Mesenchymal stem cell (in vitro differentiated cells and primary cell): ENCODE measurements at regions not wholly inside any gene's neighbourhood (a gene's known extent, or its start where the extent isn't known, plus 50 kb on each side); places are given as distances from the start of the nearest gene placed in this dataset.
A peak's percentile ranks its signal among the peaks of the same experiment; 100 is the strongest.

ENCODE experiments used
- DNase-seq: peaks from one replicate; pipeline ENCODE4 v3.0.0-alpha.2; 2013
- H2AFZ ChIP-seq: one replicate; pipeline ENCODE4 v1.6.1; 2013; ENCODE audit warnings: low read depth, mild to moderate bottlenecking, control low read depth, inconsistent platforms, low read length, moderate library complexity
- H2AK5ac ChIP-seq: 2 replicates; pipeline ENCODE4 v1.6.1; 2013; ENCODE audit warnings: low read length, moderate library complexity, mild to moderate bottlenecking, inconsistent platforms; ENCODE audit not compliant: severe bottlenecking
- H2BK120ac ChIP-seq: one replicate; pipeline ENCODE4 v1.6.1; 2013; ENCODE audit warnings: low read depth, mild to moderate bottlenecking, inconsistent platforms, low read length, moderate library complexity
- H2BK12ac ChIP-seq, 2 experiments: one replicate each; pipeline ENCODE4 v1.6.1; 2013; ENCODE audit warnings: inconsistent platforms in 2 of 2, low read length in 2 of 2, mild to moderate bottlenecking in 2 of 2, moderate library complexity in 2 of 2, control low read depth in 1 of 2
- H2BK15ac ChIP-seq: one replicate; pipeline ENCODE4 v1.6.1; 2013; ENCODE audit warnings: mild to moderate bottlenecking, low read depth, inconsistent platforms; ENCODE audit not compliant: poor library complexity, severe bottlenecking
- H2BK5ac ChIP-seq: 2 replicates; pipeline ENCODE4 v1.6.1; 2013; ENCODE audit warnings: low read depth, mild to moderate bottlenecking, low read length, control low read depth, inconsistent platforms; ENCODE audit not compliant: poor library complexity, severe bottlenecking
- H3K14ac ChIP-seq, 2 experiments: one replicate each; pipeline ENCODE4 v1.6.1; 2013; ENCODE audit warnings: inconsistent platforms in 2 of 2, low read length in 2 of 2, control low read depth in 1 of 2, mild to moderate bottlenecking in 1 of 2, moderate library complexity in 1 of 2
- H3K18ac ChIP-seq, 2 experiments: one replicate each; pipeline ENCODE4 v1.6.1; 2013; ENCODE audit warnings: inconsistent platforms in 2 of 2, low read length in 2 of 2, control low read depth in 1 of 2, low read depth in 1 of 2, mild to moderate bottlenecking in 1 of 2
- H3K23ac ChIP-seq, 2 experiments: one replicate each; pipeline ENCODE4 v1.6.1; 2013; ENCODE audit warnings: inconsistent platforms in 2 of 2, low read length in 2 of 2, mild to moderate bottlenecking in 2 of 2, moderate library complexity in 2 of 2, control low read depth in 1 of 2
- H3K27ac ChIP-seq: 2 replicates; pipeline ENCODE4 v1.5.1; 2013; ENCODE audit warnings: mild to moderate bottlenecking, moderate library complexity, low read length, control low read depth, inconsistent platforms; ENCODE audit not compliant: poor library complexity, severe bottlenecking
- H3K27me3 ChIP-seq, 2 experiments: 2 replicates each; pipeline versions ENCODE4 v1.6.1 to v1.7.0; 2013; ENCODE audit warnings: low read length in 2 of 2, mild to moderate bottlenecking in 2 of 2, moderate library complexity in 2 of 2, control low read depth in 1 of 2, inconsistent platforms in 1 of 2; ENCODE audit not compliant: control insufficient read depth in 1 of 2, insufficient read depth in 1 of 2
- H3K36me3 ChIP-seq, 2 experiments: 2 replicates each; pipeline versions ENCODE4 v1.6.1 to v1.7.0; 2013; ENCODE audit warnings: low read length in 2 of 2, control low read depth in 1 of 2, inconsistent platforms in 1 of 2, low read depth in 1 of 2, mild to moderate bottlenecking in 1 of 2; ENCODE audit not compliant: insufficient read depth in 2 of 2, control insufficient read depth in 1 of 2
- H3K4ac ChIP-seq, 2 experiments: one replicate each; pipeline ENCODE4 v1.6.1; 2013; ENCODE audit warnings: inconsistent platforms in 2 of 2, low read length in 2 of 2, mild to moderate bottlenecking in 2 of 2, moderate library complexity in 2 of 2, control low read depth in 1 of 2, low read depth in 1 of 2
- H3K4me1 ChIP-seq: 2 replicates; pipeline ENCODE4 v1.6.1; 2013; ENCODE audit warnings: low read depth, low read length, control low read depth; ENCODE audit not compliant: control insufficient read depth, insufficient read depth
- H3K4me2 ChIP-seq: 2 replicates; pipeline ENCODE4 v1.6.1; 2013; ENCODE audit warnings: low read length, mild to moderate bottlenecking, inconsistent platforms; ENCODE audit not compliant: poor library complexity, severe bottlenecking
- H3K4me3 ChIP-seq, 2 experiments: 2 replicates each; pipeline versions ENCODE4 v1.5.1 to v1.7.0; 2013; ENCODE audit warnings: low read length in 2 of 2, mild to moderate bottlenecking in 2 of 2, control low read depth in 1 of 2, low read depth in 1 of 2; ENCODE audit not compliant: insufficient read depth in 1 of 2
- H3K79me1 ChIP-seq: replicated peaks from 2 replicates; pipeline ENCODE4 v1.6.1; 2013; ENCODE audit warnings: mild to moderate bottlenecking, control low read depth, low read length, inconsistent platforms; ENCODE audit not compliant: poor library complexity, severe bottlenecking
- H3K9ac ChIP-seq: 2 replicates; pipeline ENCODE4 v1.7.0; 2013; ENCODE audit warnings: mild to moderate bottlenecking, low read length, moderate library complexity
- H3K9me3 ChIP-seq: 2 replicates; pipeline ENCODE4 v1.7.0; 2013; ENCODE audit warnings: mild to moderate bottlenecking, low read length; ENCODE audit not compliant: control insufficient read depth
- H4K8ac ChIP-seq: one replicate; pipeline ENCODE4 v1.6.1; 2013; ENCODE audit warnings: inconsistent platforms, mild to moderate bottlenecking, low read length, moderate library complexity
- H4K91ac ChIP-seq: one replicate; pipeline ENCODE4 v1.6.1; 2013; ENCODE audit warnings: mild to moderate bottlenecking, low read length, inconsistent platforms
- WGBS: methylation state at CpG from one replicate; pipeline ENCODE4 v1.1.7; 2013; ENCODE audit warnings: mixed read lengths; 5-methylcytosine and 5-hydroxymethylcytosine counted together

DNA sequence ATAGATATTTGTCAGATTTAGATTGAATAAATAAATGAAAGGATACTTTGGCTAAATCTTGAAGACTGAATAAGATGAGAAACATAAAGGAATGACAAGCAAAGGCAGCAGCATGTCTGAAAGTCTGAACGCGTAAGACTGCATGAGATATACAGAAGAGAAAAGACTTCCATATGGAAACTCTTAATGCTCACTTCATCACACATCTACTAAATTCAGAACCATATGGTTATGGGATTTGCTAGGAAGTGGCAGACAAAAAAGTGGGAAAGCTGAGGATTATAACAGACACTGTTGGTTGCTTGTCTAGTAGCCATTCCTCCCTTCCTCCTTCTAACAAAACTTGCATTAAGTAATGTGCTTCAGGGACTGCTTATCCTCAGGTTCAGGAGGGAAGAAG, 446.7 kb downstream of the KCTD12 start:
- Histone ChIP-seq H4K8ac (no peak overlapping the region), H2BK15ac (no peak overlapping the region), H3K79me1 (no peaks in the 10 kb centered on the region), H2AFZ (no peak overlapping the region), H3K4ac (no peak overlapping the region), H3K27me3 (no peaks in the 10 kb centered on the region), H3K9ac (no peak overlapping the region), H3K23ac (no peak overlapping the region), H2BK120ac (no peak overlapping the region), H2BK5ac (no peak overlapping the region), H3K27ac (no peak overlapping the region), H3K18ac (no peak overlapping the region), H3K9me3 (peaks cover 4% of the 10 kb centered on the region), H3K4me3 (no peak overlapping the region), H3K14ac (no peak overlapping the region), H4K91ac (no peak overlapping the region), H2BK12ac (no peak overlapping the region), H3K4me1 (no peaks in the 10 kb centered on the region), H3K4me2 (no peak overlapping the region), H3K36me3 (no peaks in the 10 kb centered on the region), H2AK5ac (no peak overlapping the region)
- no peak for DNase-seq
- no CpG with 5 or more reads among the region's 2 CpGs for WGBS

DNA sequence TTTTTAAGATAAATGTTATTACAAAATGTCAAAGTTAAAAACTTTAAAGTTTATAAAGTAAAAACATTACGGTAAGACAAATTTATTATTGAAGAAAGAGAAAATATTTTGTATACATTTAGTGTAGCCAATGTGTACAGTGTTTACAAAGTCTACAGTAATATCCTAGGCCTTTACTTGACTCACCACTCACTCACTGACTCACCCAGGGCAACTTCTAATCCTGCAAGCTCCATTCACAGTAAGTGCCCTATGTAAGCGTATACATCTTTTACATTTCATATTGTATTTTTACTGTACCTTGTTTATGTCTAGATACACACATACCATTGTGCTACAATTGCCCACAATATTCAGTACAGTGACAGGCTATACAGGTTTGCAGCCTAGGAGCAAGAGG, 448.2 kb downstream of the KCTD12 start:
- Histone ChIP-seq H3K9ac (no peak overlapping the region), H2BK12ac (peak overlapping the region in 1 of 2 experiments; percentile 54), H3K27me3 (no peaks in the 10 kb centered on the region), H3K79me1 (no peaks in the 10 kb centered on the region), H2BK120ac (no peak overlapping the region), H2BK5ac (no peak overlapping the region), H3K4me1 (no peaks in the 10 kb centered on the region), H2AFZ (no peak overlapping the region), H3K4me3 (no peak overlapping the region), H3K36me3 (no peaks in the 10 kb centered on the region), H3K27ac (no peak overlapping the region), H4K91ac (no peak overlapping the region), H2BK15ac (no peak overlapping the region), H3K23ac (no peak overlapping the region), H3K14ac (no peak overlapping the region), H3K18ac (peak overlapping the region; percentile 43 to 66), H4K8ac (peak overlapping the region; percentile 49), H3K4me2 (no peak overlapping the region), H3K9me3 (no peaks in the 10 kb centered on the region), H2AK5ac (no peak overlapping the region), H3K4ac (no peak overlapping the region)
- peak; percentile 78 for DNase-seq
- no CpG with 5 or more reads among the region's 2 CpGs for WGBS

DNA sequence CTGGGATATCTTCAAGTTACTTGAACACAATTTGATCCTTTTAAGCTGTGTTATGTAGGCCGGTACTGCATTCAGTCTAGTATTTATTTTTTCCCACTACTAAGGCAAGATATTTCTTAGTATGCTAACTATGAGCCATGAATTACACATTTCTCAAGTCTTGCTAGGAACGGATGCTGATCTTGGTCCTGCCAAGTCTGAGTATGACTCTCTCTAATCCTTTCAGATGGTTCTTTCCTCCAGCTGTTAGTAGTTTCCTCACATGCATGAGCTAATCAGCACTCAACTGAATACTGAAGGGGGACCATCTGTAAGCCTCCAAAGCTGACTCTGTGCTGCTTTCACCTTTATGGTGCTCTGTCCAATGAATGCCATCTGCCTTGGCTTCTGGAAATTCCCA, 460.3 kb downstream of the KCTD12 start:
- Histone ChIP-seq H3K27ac (no peak overlapping the region), H2AFZ (no peak overlapping the region), H3K27me3 (no peaks in the 10 kb centered on the region), H4K91ac (peak overlapping the region; percentile 27), H2AK5ac (no peak overlapping the region), H3K4me1 (no peaks in the 10 kb centered on the region), H3K23ac (no peak overlapping the region), H3K4ac (no peak overlapping the region), H2BK120ac (peak overlapping the region; percentile 49), H4K8ac (peak overlapping the region; percentile 54), H3K14ac (no peak overlapping the region), H2BK15ac (no peak overlapping the region), H3K18ac (peak overlapping the region in 1 of 2 experiments; percentile 43), H3K4me2 (no peak overlapping the region), H2BK12ac (no peak overlapping the region), H2BK5ac (no peak overlapping the region), H3K9ac (peak overlapping the region; percentile 2), H3K4me3 (no peak overlapping the region), H3K9me3 (no peaks in the 10 kb centered on the region), H3K36me3 (no peaks in the 10 kb centered on the region), H3K79me1 (no peaks in the 10 kb centered on the region)
- 79% methylated on average over 2 of the region's 2 CpGs for WGBS
- peak; percentile 76 for DNase-seq

DNA sequence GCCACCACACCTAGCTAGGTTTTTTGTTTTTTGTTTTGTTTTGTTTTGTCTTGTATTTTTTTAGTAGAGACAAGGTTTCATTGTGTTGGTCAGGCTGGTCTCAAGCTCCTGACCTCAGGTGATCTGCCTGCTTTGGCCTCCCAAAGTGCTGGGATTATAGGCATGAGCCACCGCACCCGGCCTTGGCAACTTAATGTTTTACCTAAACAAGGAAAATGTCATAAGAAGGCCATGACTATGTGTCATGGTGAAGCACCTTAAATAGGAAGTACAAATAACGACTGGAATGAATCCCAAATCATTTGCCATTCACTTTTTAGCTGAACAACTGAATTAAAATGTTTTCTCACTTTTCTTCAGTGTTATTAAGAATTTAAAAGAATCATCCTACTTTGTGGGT, 465.2 kb downstream of the KCTD12 start:
- no peak overlapping the region for H3K18ac ChIP-seq
- H3K4ac ChIP-seq, result no peak overlapping the region
- H3K4me1 ChIP-seq, result no peaks in the 10 kb centered on the region
- no peak overlapping the region for H3K9ac ChIP-seq
- no peak overlapping the region for H3K14ac ChIP-seq
- H4K8ac ChIP-seq, result no peak overlapping the region
- 94% methylated on average over 2 of the region's 3 CpGs for WGBS
- H4K91ac ChIP-seq, result no peak overlapping the region
- H3K4me2 ChIP-seq, result no peak overlapping the region
- H3K36me3 ChIP-seq, result no peaks in the 10 kb centered on the region
- H3K9me3 ChIP-seq, result no peaks in the 10 kb centered on the region
- H2BK5ac ChIP-seq, result no peak overlapping the region
- H3K79me1 ChIP-seq, result no peaks in the 10 kb centered on the region
- no peak overlapping the region for H2BK15ac ChIP-seq
- no peak overlapping the region for H2BK120ac ChIP-seq
- H3K4me3 ChIP-seq, result no peak overlapping the region
- H3K27me3 ChIP-seq, result no peaks in the 10 kb centered on the region
- H3K23ac ChIP-seq, result no peak overlapping the region
- no peak for DNase-seq
- no peak overlapping the region for H2AFZ ChIP-seq
- no peak overlapping the region for H3K27ac ChIP-seq
- H2BK12ac ChIP-seq, result no peak overlapping the region
- H2AK5ac ChIP-seq, result no peak overlapping the region
